IMR-90 (cell line): ENCODE measurements at regions not wholly inside any gene's neighbourhood (a gene's known extent, or its start where the extent isn't known, plus 50 kb on each side); places are given as distances from the start of the nearest gene placed in this dataset.

Experiments
- ATAC-seq: fragments of 200-7000 bp; cut with Tn5 transposase; 2 replicates; pipeline ENCODE4 v1.9.1; 2020; ENCODE audit warnings: low read depth, mild to moderate bottlenecking, moderate library complexity
- BruUV-seq: library from RNA; stranded (reverse); fragments of 400-500 nt; replicated peaks from 2 replicates; lab custom pipeline; 2021; lab: Mats Ljungman, UMichigan
- CTCF ChIA-PET: fragments of 300-600 bp; formaldehyde crosslinking; extraction: SDS; loops from one replicate; lab custom pipeline; 2021; ENCODE audit warnings: antibody characterized with exemption; lab: Yijun Ruan, JAX
- POLR2A ChIA-PET: fragments of 300-600 bp; sonication (Branson Sonifier 250); formaldehyde crosslinking; loops from one replicate; lab custom pipeline; 2022; ENCODE audit warnings: antibody characterized with exemption; ENCODE audit not compliant: unreplicated experiment; lab: Charles Lee
- DNase-seq: peaks from one replicate; pipeline ENCODE4 v3.0.0; 2013
- H2AFZ ChIP-seq: replicated peaks from 2 replicates; pipeline ENCODE3; 2013; ENCODE audit warnings: low read length, mild to moderate bottlenecking; ENCODE audit not compliant: poor library complexity
- H2AK5ac ChIP-seq: 2 replicates; pipeline ENCODE4 v1.6.1; 2013; ENCODE audit warnings: low read depth, low read length, inconsistent platforms
- H2AK9ac ChIP-seq: replicated peaks from 2 replicates; pipeline ENCODE3; 2013; ENCODE audit warnings: mild to moderate bottlenecking, low read depth, low read length, moderate library complexity; ENCODE audit not compliant: poor library complexity
- H2BK120ac ChIP-seq: 2 replicates; pipeline ENCODE4 v1.6.1; 2013; ENCODE audit warnings: low read depth, low read length, inconsistent platforms
- H2BK15ac ChIP-seq: 3 replicates; pipeline ENCODE4 v1.6.1; 2013; ENCODE audit warnings: low read depth, low read length, inconsistent platforms
- H2BK20ac ChIP-seq: 2 replicates; pipeline ENCODE4 v1.6.1; 2013; ENCODE audit warnings: low read depth, mild to moderate bottlenecking, inconsistent platforms, low read length, moderate library complexity
- H2BK5ac ChIP-seq: 2 replicates; pipeline ENCODE4 v1.6.1; 2013; ENCODE audit warnings: mild to moderate bottlenecking, low read depth, low read length, inconsistent platforms; ENCODE audit not compliant: poor library complexity, severe bottlenecking
- H3K14ac ChIP-seq: replicated peaks from 2 replicates; pipeline ENCODE4 v1.6.1; 2013; ENCODE audit warnings: low read depth, low read length, inconsistent platforms
- H3K18ac ChIP-seq: 2 replicates; pipeline ENCODE4 v1.6.1; 2013; ENCODE audit warnings: low read depth, low read length, control low read depth
- H3K23ac ChIP-seq: 2 replicates; pipeline ENCODE4 v1.6.1; 2013; ENCODE audit warnings: low read depth, low read length, inconsistent platforms
- H3K27ac ChIP-seq: 2 replicates; pipeline ENCODE4 v1.5.1; 2013; ENCODE audit warnings: mild to moderate bottlenecking, control low read depth, low read length; ENCODE audit not compliant: insufficient read depth
- H3K27me3 ChIP-seq: 2 replicates; pipeline ENCODE4 v1.6.1; 2013; ENCODE audit warnings: low read length; ENCODE audit not compliant: control insufficient read depth, insufficient read depth
- H3K36me3 ChIP-seq: 2 replicates; pipeline ENCODE4 v1.6.1; 2013; ENCODE audit warnings: low read length, mixed read lengths; ENCODE audit not compliant: control insufficient read depth, insufficient read depth
- H3K4ac ChIP-seq: 2 replicates; pipeline ENCODE4 v1.6.1; 2013; ENCODE audit warnings: low read depth, low read length, inconsistent platforms
- H3K4me1 ChIP-seq: 2 replicates; pipeline ENCODE4 v1.6.1; 2013; ENCODE audit warnings: low read length, mixed read lengths; ENCODE audit not compliant: control insufficient read depth, insufficient read depth
- H3K4me2 ChIP-seq: 2 replicates; pipeline ENCODE4 v1.6.1; 2013; ENCODE audit warnings: low read depth, mild to moderate bottlenecking, control low read depth, low read length, moderate library complexity
- H3K4me3 ChIP-seq: 2 replicates; pipeline ENCODE4 v1.5.1; 2013; ENCODE audit warnings: low read depth, mild to moderate bottlenecking, control low read depth, low read length, moderate library complexity; ENCODE audit not compliant: insufficient read depth
- H3K56ac ChIP-seq: 2 replicates; pipeline ENCODE4 v1.6.1; 2013; ENCODE audit warnings: low read length, inconsistent platforms; ENCODE audit not compliant: insufficient read depth; ENCODE audit errors: extremely low read depth
- H3K79me1 ChIP-seq, 2 experiments: 2 replicates each; pipeline ENCODE4 v1.6.1; 2013; ENCODE audit warnings: low read length in 2 of 2, inconsistent platforms in 1 of 2, low read depth in 1 of 2
- H3K9ac ChIP-seq: 2 replicates; pipeline ENCODE4 v1.6.1; 2013; ENCODE audit warnings: low read depth, low read length, control low read depth
- H3K9me1 ChIP-seq: 2 replicates; pipeline ENCODE4 v1.6.1; 2013; ENCODE audit warnings: low read length, inconsistent platforms; ENCODE audit not compliant: insufficient read depth
- H3K9me3 ChIP-seq: 2 replicates; pipeline ENCODE4 v1.6.1; 2013; ENCODE audit warnings: low read length; ENCODE audit not compliant: control insufficient read depth, insufficient read depth
- H4K20me1 ChIP-seq: 2 replicates; pipeline ENCODE4 v1.6.1; 2013; ENCODE audit warnings: low read length, inconsistent platforms; ENCODE audit not compliant: insufficient read depth
- H4K5ac ChIP-seq: 2 replicates; pipeline ENCODE4 v1.6.1; 2013; ENCODE audit warnings: mild to moderate bottlenecking, low read depth, low read length, control low read depth
- H4K8ac ChIP-seq, 2 experiments: 2 replicates each; pipeline ENCODE4 v1.6.1; 2013; ENCODE audit warnings: low read depth in 2 of 2, low read length in 2 of 2, control low read depth in 1 of 2, inconsistent platforms in 1 of 2
- H4K91ac ChIP-seq: 2 replicates; pipeline ENCODE4 v1.6.1; 2013; ENCODE audit warnings: low read depth, low read length, inconsistent platforms; ENCODE audit not compliant: insufficient read depth
- BHLHE40 ChIP-seq: fragments of 150-350 bp; IDR thresholded peaks from 2 replicates; pipeline ENCODE4 v1.6.1; 2016; ENCODE audit warnings: mild to moderate bottlenecking, low read depth, low read length
- CEBPB ChIP-seq: IDR thresholded peaks from 2 replicates; pipeline ENCODE4 v1.6.1; 2012; ENCODE audit warnings: low read depth, low read length, improper control_type of control experiment
- CHD1 ChIP-seq: IDR thresholded peaks from 2 replicates; pipeline ENCODE4 v1.6.1; 2012; ENCODE audit warnings: low read depth, low read length, improper control_type of control experiment
- CTCF ChIP-seq: conservative IDR thresholded peaks from 2 replicates; pipeline ENCODE4 v1.5.1; 2012; ENCODE audit warnings: mild to moderate bottlenecking, low read depth, low read length, improper control_type of control experiment
- ELK1 ChIP-seq: fragments of 150-350 bp; IDR thresholded peaks from 2 replicates; pipeline ENCODE4 v1.6.1; 2016; ENCODE audit warnings: low read depth, mild to moderate bottlenecking, low read length, moderate library complexity, borderline replicate concordance
- FOS ChIP-seq: fragments of 150-350 bp; IDR thresholded peaks from 2 replicates; pipeline ENCODE4 v1.6.1; 2016; ENCODE audit warnings: low read depth, low read length
- MAFK ChIP-seq: IDR thresholded peaks from 2 replicates; pipeline ENCODE4 v1.6.1; 2012; ENCODE audit warnings: low read depth, low read length, improper control_type of control experiment
- MAZ ChIP-seq: IDR thresholded peaks from 2 replicates; pipeline ENCODE4 v1.6.1; 2012; ENCODE audit warnings: low read depth, mild to moderate bottlenecking, low read length, improper control_type of control experiment, moderate library complexity, borderline replicate concordance
- MXI1 ChIP-seq: IDR thresholded peaks from 2 replicates; pipeline ENCODE4 v1.6.1; 2012; ENCODE audit warnings: low read depth, mild to moderate bottlenecking, low read length, moderate library complexity, borderline replicate concordance
- NFE2L2 ChIP-seq: fragments of 150-350 bp; IDR thresholded peaks from 2 replicates; pipeline ENCODE4 v1.6.1; 2016; ENCODE audit warnings: low read depth, mild to moderate bottlenecking, low read length
- POLR2A ChIP-seq: IDR thresholded peaks from 2 replicates; pipeline ENCODE4 v1.6.1; 2012; ENCODE audit warnings: mild to moderate bottlenecking, low read depth, low read length
- RAD21 ChIP-seq: IDR thresholded peaks from 2 replicates; pipeline ENCODE4 v1.6.1; 2012; ENCODE audit warnings: low read length, improper control_type of control experiment
- RCOR1 ChIP-seq: IDR thresholded peaks from 2 replicates; pipeline ENCODE4 v1.6.1; 2012; ENCODE audit warnings: mild to moderate bottlenecking, low read length, improper control_type of control experiment; ENCODE audit not compliant: insufficient replicate concordance
- RFX5 ChIP-seq: IDR thresholded peaks from 2 replicates; pipeline ENCODE4 v1.8.0; 2012; ENCODE audit warnings: low read depth, mild to moderate bottlenecking, low read length, moderate library complexity
- SMC3 ChIP-seq: fragments of 150-350 bp; IDR thresholded peaks from 2 replicates; pipeline ENCODE4 v1.6.1; 2016; ENCODE audit warnings: low read depth, mild to moderate bottlenecking, antibody characterized with exemption, low read length, moderate library complexity
- USF2 ChIP-seq: fragments of 150-350 bp; IDR thresholded peaks from 2 replicates; pipeline ENCODE4 v1.6.1; 2017; ENCODE audit warnings: mild to moderate bottlenecking, antibody characterized with exemption, low read length, low read depth
- WGBS, 2 experiments: methylation state at CpG; one replicate each; pipeline versions ENCODE4 v1.1.5 to v1.1.7; 2013; ENCODE audit warnings: missing lambda C conversion rate in 2 of 2; ENCODE audit not compliant: insufficient read length in 1 of 2; ENCODE audit errors: extremely low coverage in 2 of 2; 5-methylcytosine and 5-hydroxymethylcytosine counted together
- dilution Hi-C: fragments of 300-500 bp; cut with HindIII; formaldehyde crosslinking; loops from one replicate; pipeline ENCODE4 v1.14.3; 2018; ENCODE audit warnings: low sequenced_read_pairs; ENCODE audit not compliant: unreplicated experiment
- in situ Hi-C: fragments of 300-500 bp; cut with MboI; formaldehyde crosslinking; loops from 3 replicates; pipeline ENCODE4 v1.14.3; 2019; ENCODE audit warnings: low sequenced_read_pairs, inconsistent platforms, mixed read lengths
- intact Hi-C: fragments of 100-400 bp; cut with micrococcal nuclease; formaldehyde crosslinking; loops from 2 replicates; pipeline ENCODE4 v1.10.0; 2022

DNA sequence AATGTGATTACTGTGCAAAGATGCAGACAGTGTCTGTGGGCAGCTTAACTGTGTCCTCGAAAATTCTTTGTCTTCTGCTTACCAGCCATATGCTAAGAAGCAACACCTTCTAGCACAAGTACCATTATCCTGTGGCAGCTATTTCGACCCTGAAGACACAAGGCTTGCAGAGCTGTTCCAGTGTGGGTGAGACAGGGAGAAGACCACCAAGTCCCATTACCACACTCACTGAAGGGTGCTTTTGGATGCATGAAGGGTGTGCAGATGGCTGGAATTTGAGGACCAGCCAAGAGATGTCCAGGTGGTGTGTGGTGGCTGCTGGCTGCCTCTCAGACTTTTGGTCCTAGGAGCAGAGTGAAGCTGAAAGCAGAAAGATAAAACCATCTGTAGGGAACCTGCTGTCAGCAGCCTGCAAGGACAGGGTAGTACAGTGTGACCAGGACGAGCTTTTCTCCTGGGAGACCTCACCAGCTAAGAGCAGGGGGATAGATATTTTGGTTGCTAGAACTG lies 161.8 kb downstream of the ICE1 start:
- no peaks in the 10 kb centered on the region for H3K36me3 ChIP-seq
- no peak overlapping the region for H2BK15ac ChIP-seq
- no TSS peak for BruUV-seq
- no peak overlapping the region for H2AFZ ChIP-seq
- no peak overlapping the region for H2BK5ac ChIP-seq
- H3K9me3 ChIP-seq: peaks cover 26% of the 10 kb centered on the region
- no peaks in the 10 kb centered on the region for H4K20me1 ChIP-seq
- H4K8ac ChIP-seq: no peak overlapping the region
- TF ChIP-seq CHD1: no peak
- no peak for TF ChIP-seq USF2
- no peak for TF ChIP-seq SMC3
- TF ChIP-seq RFX5: no peak
- TF ChIP-seq RCOR1: no peak
- no peak for TF ChIP-seq ELK1
- TF ChIP-seq FOS: no peak
- no peak for TF ChIP-seq MAFK
- no peak for TF ChIP-seq CTCF
- no peak for TF ChIP-seq RAD21
- no peak for TF ChIP-seq CEBPB
- no peak for TF ChIP-seq BHLHE40
- no peak for TF ChIP-seq POLR2A
- TF ChIP-seq MAZ: no peak
- TF ChIP-seq MXI1: no peak
- no peak for TF ChIP-seq NFE2L2
- dilution Hi-C loops (no loop called here), intact Hi-C loops (no loop called here), in situ Hi-C loops (no loop called here)
- H3K9me1 ChIP-seq: no peaks in the 10 kb centered on the region
- H3K4me1 ChIP-seq: no peaks in the 10 kb centered on the region
- H3K14ac ChIP-seq: no peak overlapping the region
- WGBS, 2 experiments: no CpG with 5 or more reads among the region's 3 CpGs
- no peak overlapping the region for H2AK5ac ChIP-seq
- ATAC-seq: no peak
- ChIA-PET CTCF (no interaction called here), POLR2A (no interaction called here)
- no peak overlapping the region for H3K4ac ChIP-seq
- H4K91ac ChIP-seq: no peak overlapping the region
- no peaks in the 10 kb centered on the region for H3K79me1 ChIP-seq
- H2BK120ac ChIP-seq: no peak overlapping the region
- no peak overlapping the region for H3K23ac ChIP-seq
- no peak overlapping the region for H3K9ac ChIP-seq
- H3K4me2 ChIP-seq: no peak overlapping the region
- H3K27me3 ChIP-seq: no peaks in the 10 kb centered on the region
- H3K4me3 ChIP-seq: no peak overlapping the region
- H4K5ac ChIP-seq: no peak overlapping the region
- H3K27ac ChIP-seq: no peak overlapping the region
- no peak for DNase-seq
- H2BK20ac ChIP-seq: no peak overlapping the region
- H3K56ac ChIP-seq: no peak overlapping the region
- H2AK9ac ChIP-seq: no peak overlapping the region
- H3K18ac ChIP-seq: no peak overlapping the region
